K562 (cell line): ENCODE measurements at regions not wholly inside any gene's neighbourhood (a gene's known extent, or its start where the extent isn't known, plus 50 kb on each side); places are given as distances from the start of the nearest gene placed in this dataset.

Experiments used
- ATAC-seq: fragments of 200-7000 bp; cut with Tn5 transposase; 3 replicates; pipeline ENCODE4 v1.9.1; 2020; ENCODE audit warnings: moderate library complexity
- BruUV-seq: library from RNA; stranded (reverse); fragments of 400-500 nt; replicated peaks from 2 replicates; lab custom pipeline; 2021; lab: Mats Ljungman, UMichigan
- CTCF ChIA-PET: fragments of 300-600 bp; formaldehyde crosslinking; extraction: SDS; loops from one replicate; lab custom pipeline; 2021; ENCODE audit warnings: low intra/inter-chr PET ratio; lab: Yijun Ruan, JAX
- POLR2A ChIA-PET: fragments of 300-600, 350-650 bp; sonication (Branson Sonifier 250); formaldehyde crosslinking; extraction: SDS; loops from one replicate; lab custom pipeline; 2021; ENCODE audit warnings: antibody characterized with exemption, inconsistent platforms; lab: Yijun Ruan, JAX
- DNase-seq, 4 experiments: peaks; one replicate each; pipeline versions ENCODE4 v3.0.0 to v3.0.0-alpha.2; 2011 to 2018; ENCODE audit warnings: low spot score in 3 of 4, mixed read lengths in 3 of 4; ENCODE audit errors: extremely low read depth in 1 of 4
- FAIRE-seq: peaks from 2 replicates; lab custom pipeline; 2011; peaks lifted over from hg19 to GRCh38; lab: Jason Lieb, UNC
- H2AFZ ChIP-seq: 2 replicates; pipeline ENCODE4 v1.6.0; 2011; ENCODE audit warnings: low read depth, low read length, control low read depth, inconsistent platforms
- H3K27ac ChIP-seq: fragments of 200-600 bp; 3 replicates; pipeline ENCODE4 v1.8.0; 2011; ENCODE audit warnings: low read depth, mild to moderate bottlenecking, control low read depth, inconsistent platforms, low read length, moderate library complexity, mixed read lengths; ENCODE audit errors: extremely low read depth
- H3K27me3 ChIP-seq, 2 experiments: fragments of 300-600 bp in 1 of 2; 2 replicates in 1 of 2; 3 replicates in 1 of 2; pipeline versions ENCODE4 v1.6.0 to v1.8.0; 2011; ENCODE audit warnings: inconsistent platforms in 2 of 2, low read length in 2 of 2, mild to moderate bottlenecking in 1 of 2, mixed read lengths in 1 of 2, moderate library complexity in 1 of 2; ENCODE audit not compliant: control insufficient read depth in 2 of 2, insufficient read depth in 2 of 2
- H3K36me3 ChIP-seq: fragments of 300-600 bp; 3 replicates; pipeline ENCODE4 v1.8.0; 2011; ENCODE audit warnings: mild to moderate bottlenecking, low read length, inconsistent platforms; ENCODE audit not compliant: control insufficient read depth, insufficient read depth
- H3K4me1 ChIP-seq, 2 experiments: fragments of 200-600 bp in 1 of 2; replicated peaks in 1 of 2; 2 replicates in 1 of 2; 3 replicates in 1 of 2; pipeline versions ENCODE4 v1.5.1 to v1.8.0; 2011; ENCODE audit warnings: inconsistent platforms in 2 of 2, low read length in 2 of 2, mild to moderate bottlenecking in 1 of 2, mixed read lengths in 1 of 2, moderate library complexity in 1 of 2; ENCODE audit not compliant: control insufficient read depth in 2 of 2, insufficient read depth in 2 of 2
- H3K4me2 ChIP-seq: 2 replicates; pipeline ENCODE4 v1.6.1; 2011; ENCODE audit warnings: low read length, control low read depth, inconsistent platforms, mixed read lengths; ENCODE audit not compliant: insufficient read depth
- H3K4me3 ChIP-seq: fragments of 200-600 bp; sonication (generic), shearing (Covaris generic); 2 replicates; pipeline ENCODE4 v1.5.1; 2016; ENCODE audit warnings: control low read depth, inconsistent platforms
- H3K79me2 ChIP-seq: fragments of 200-600 bp; 3 replicates; pipeline ENCODE4 v1.8.0; 2011; ENCODE audit warnings: low read length, inconsistent platforms; ENCODE audit not compliant: control insufficient read depth, insufficient read depth
- H3K9ac ChIP-seq, 2 experiments: 2 replicates each; pipeline versions ENCODE4 v1.6.0 to v1.6.1; 2011; ENCODE audit warnings: low read depth in 2 of 2, low read length in 2 of 2, control low read depth in 1 of 2, inconsistent platforms in 1 of 2, mild to moderate bottlenecking in 1 of 2, mixed read lengths in 1 of 2; ENCODE audit not compliant: insufficient read depth in 1 of 2
- H3K9me1 ChIP-seq: one replicate; pipeline ENCODE4 v1.6.0; 2011; ENCODE audit warnings: inconsistent platforms, mild to moderate bottlenecking, low read length, moderate library complexity; ENCODE audit not compliant: control insufficient read depth, insufficient read depth
- H3K9me3 ChIP-seq: replicated peaks from 2 replicates; pipeline ENCODE4 v1.5.1; 2011; ENCODE audit warnings: low read depth, low read length, inconsistent platforms; ENCODE audit not compliant: control insufficient read depth, insufficient read depth
- H4K20me1 ChIP-seq: replicated peaks from 2 replicates; pipeline ENCODE4 v1.6.1; 2011; ENCODE audit warnings: low read length, inconsistent platforms, mixed read lengths; ENCODE audit not compliant: control insufficient read depth, insufficient read depth
- FOXA1 ChIP-seq: fragments of 450-650 bp; IDR thresholded peaks from 2 replicates; pipeline ENCODE4 v1.6.1; 2016; ENCODE audit warnings: mild to moderate bottlenecking, borderline replicate concordance
- FOXJ3 ChIP-seq: sonication (generic); formaldehyde crosslinking; IDR thresholded peaks from 2 replicates; pipeline ENCODE4 v1.4.0; 2020; ENCODE audit warnings: mild to moderate bottlenecking, missing genetic modification reagents
- HIVEP1 ChIP-seq: fragments of 250-450 bp; sonication (Bioruptor Pico); IDR thresholded peaks from 2 replicates; pipeline ENCODE4 v1.4.0; 2020; ENCODE audit warnings: mild to moderate bottlenecking
- NBN ChIP-seq: fragments of 450-650 bp; IDR thresholded peaks from 2 replicates; pipeline ENCODE4 v1.6.1; 2016; ENCODE audit warnings: low read depth, mild to moderate bottlenecking
- POLR2A ChIP-seq: fragments of 450-650 bp; conservative IDR thresholded peaks from 2 replicates; pipeline ENCODE4 v1.6.1; 2016
- PTRF ChIP-seq: fragments of 450-650 bp; IDR thresholded peaks from 2 replicates; pipeline ENCODE4 v1.6.1; 2016; ENCODE audit warnings: mild to moderate bottlenecking, missing genetic modification characterization, missing compliant biosample characterization
- SAP30 ChIP-seq: fragments of 200-600 bp; sonication (generic); IDR thresholded peaks from 2 replicates; pipeline ENCODE4 v1.6.1; 2012; ENCODE audit warnings: borderline replicate concordance, low read depth, mild to moderate bottlenecking, moderate library complexity, low read length, control low read depth, inconsistent platforms; ENCODE audit not compliant: insufficient read depth, poor library complexity, severe bottlenecking
- ZNF184 ChIP-seq: sonication (generic); formaldehyde crosslinking; IDR thresholded peaks from 2 replicates; pipeline ENCODE4 v1.5.0; 2020; ENCODE audit warnings: missing genetic modification reagents
- WGBS: fragments of 100-300 bp; shearing (Covaris generic); methylation state at CpG from one replicate; pipeline ENCODE4 v1.1.6; 2016; ENCODE audit warnings: low coverage, mixed read lengths; ENCODE audit not compliant: insufficient coverage; ENCODE audit errors: missing lambda C conversion rate; 5-methylcytosine and 5-hydroxymethylcytosine counted together
- in situ Hi-C: fragments of 300-500 bp; cut with MboI; formaldehyde crosslinking; loops from 4 replicates; pipeline ENCODE4 v1.15.0; 2018; ENCODE audit warnings: inconsistent platforms, mixed read lengths
- intact Hi-C: fragments of 100-400 bp; cut with micrococcal nuclease; formaldehyde crosslinking; loops from 2 replicates; pipeline ENCODE4 v1.14.2; 2022
- TF ChIP-seq, protein P1 (sequence below): fragments of 450-650 bp; IDR thresholded peaks from one replicate; pipeline ENCODE4 v1.6.1; 2018; ENCODE audit warnings: mild to moderate bottlenecking, moderate library complexity; ENCODE audit not compliant: partially characterized antibody
- TF ChIP-seq, protein P2 (sequence below): sonication (generic); formaldehyde crosslinking; IDR thresholded peaks from 2 replicates; pipeline ENCODE4 v1.8.1; 2023; ENCODE audit warnings: mild to moderate bottlenecking, missing genetic modification reagents, moderate library complexity

DNA sequence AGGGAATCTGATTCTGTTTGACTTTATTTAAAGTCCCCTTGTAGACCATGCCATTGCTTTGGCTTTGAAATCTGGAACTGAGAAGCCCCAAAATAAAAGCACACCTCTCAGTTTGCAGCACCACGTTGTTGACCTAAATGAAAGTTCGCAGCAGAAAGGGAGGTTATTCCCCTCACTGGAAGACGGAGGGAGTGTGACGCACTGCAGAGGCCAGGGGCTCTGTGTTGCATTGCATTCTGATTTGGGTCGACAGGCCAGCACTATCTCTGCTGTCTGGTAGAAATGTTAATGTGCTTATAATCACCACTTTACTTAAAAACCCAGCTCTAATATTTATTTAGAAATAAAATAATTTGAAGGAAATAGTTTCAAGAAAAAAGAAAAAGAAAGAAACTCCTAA lies 675.2 kb upstream of the NR5A2 start:
- Histone ChIP-seq H2AFZ (no peak overlapping the region), H3K4me3 (no peak overlapping the region), H3K4me2 (no peak overlapping the region), H3K79me2 (no peaks in the 10 kb centered on the region)
- no peak for ATAC-seq
- BruUV-seq, result no TSS peak
- TF ChIP-seq, protein P1, sequence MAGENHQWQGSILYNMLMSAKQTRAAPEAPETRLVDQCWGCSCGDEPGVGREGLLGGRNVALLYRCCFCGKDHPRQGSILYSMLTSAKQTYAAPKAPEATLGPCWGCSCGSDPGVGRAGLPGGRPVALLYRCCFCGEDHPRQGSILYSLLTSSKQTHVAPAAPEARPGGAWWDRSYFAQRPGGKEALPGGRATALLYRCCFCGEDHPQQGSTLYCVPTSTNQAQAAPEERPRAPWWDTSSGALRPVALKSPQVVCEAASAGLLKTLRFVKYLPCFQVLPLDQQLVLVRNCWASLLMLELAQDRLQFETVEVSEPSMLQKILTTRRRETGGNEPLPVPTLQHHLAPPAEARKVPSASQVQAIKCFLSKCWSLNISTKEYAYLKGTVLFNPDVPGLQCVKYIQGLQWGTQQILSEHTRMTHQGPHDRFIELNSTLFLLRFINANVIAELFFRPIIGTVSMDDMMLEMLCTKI, result no peak
- no peak for TF ChIP-seq FOXJ3 (CRISPR knock-in tag)
- TF ChIP-seq PTRF, result no peak
- no peak for TF ChIP-seq ZNF184 (CRISPR knock-in tag)
- TF ChIP-seq SAP30, result no peak
- TF ChIP-seq NBN, result no peak
- TF ChIP-seq POLR2A, result no peak
- no peak for TF ChIP-seq HIVEP1 (CRISPR knock-in tag)
- TF ChIP-seq, protein P2, sequence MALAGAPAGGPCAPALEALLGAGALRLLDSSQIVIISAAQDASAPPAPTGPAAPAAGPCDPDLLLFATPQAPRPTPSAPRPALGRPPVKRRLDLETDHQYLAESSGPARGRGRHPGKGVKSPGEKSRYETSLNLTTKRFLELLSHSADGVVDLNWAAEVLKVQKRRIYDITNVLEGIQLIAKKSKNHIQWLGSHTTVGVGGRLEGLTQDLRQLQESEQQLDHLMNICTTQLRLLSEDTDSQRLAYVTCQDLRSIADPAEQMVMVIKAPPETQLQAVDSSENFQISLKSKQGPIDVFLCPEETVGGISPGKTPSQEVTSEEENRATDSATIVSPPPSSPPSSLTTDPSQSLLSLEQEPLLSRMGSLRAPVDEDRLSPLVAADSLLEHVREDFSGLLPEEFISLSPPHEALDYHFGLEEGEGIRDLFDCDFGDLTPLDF (CRISPR knock-in tag), result no peak
- no peak for TF ChIP-seq FOXA1
- TF ChIP-seq, all 486 proteins: peak for 0
- CTCF ChIA-PET, result interaction anchor here (0.7 kb wide), 1 partner anchor 853 kb away, joined by 3 read pairs; no protein-coding TSS in a partner anchor
- no peaks in the 10 kb centered on the region for H3K9me3 ChIP-seq
- H3K27ac ChIP-seq, result no peak overlapping the region
- no peak for DNase-seq
- H3K9ac ChIP-seq, result no peak overlapping the region
- POLR2A ChIA-PET, result no interaction called here
- intact Hi-C loops, result no loop called here
- in situ Hi-C loops, result no loop called here
- WGBS, result 0% methylated on average over 5 of the region's 5 CpGs
- no peaks in the 10 kb centered on the region for H3K9me1 ChIP-seq
- no peaks in the 10 kb centered on the region for H3K36me3 ChIP-seq
- H4K20me1 ChIP-seq, result no peaks in the 10 kb centered on the region
- FAIRE-seq, result no peak
- no peaks in the 10 kb centered on the region for H3K27me3 ChIP-seq
- no peaks in the 10 kb centered on the region for H3K4me1 ChIP-seq
